ENCODE measurements at regions not wholly inside any gene's neighbourhood (a gene's known extent, or its start where the extent isn't known, plus 50 kb on each side); places are given as distances from the start of the nearest gene placed in this dataset.

GRCh38 chr6:148112851-148113319 is 229.8 kb upstream of the SASH1 start:
- Histone ChIP-seq H3K9me3 (ENCODE audit: control insufficient read depth, insufficient read depth, low read length) (no peaks in the 10 kb centered on the region), H3K27ac (ENCODE audit: low read depth, low read length) (no peak overlapping the region)

GRCh38 chr6:148116001-148116400 is 226.6 kb upstream of the SASH1 start:
- Histone ChIP-seq H3K9ac (ENCODE audit: low read depth, low read length) (no peak overlapping the region), H3K27me3 (ENCODE audit: control insufficient read depth, insufficient read depth, low read length) (no peaks in the 10 kb centered on the region), H3K4me1 (ENCODE audit: control insufficient read depth, insufficient read depth, low read length) (peaks cover 6% of the 10 kb centered on the region; the same call in 1 of the 2 replicates), H3K36me3 (ENCODE audit: control insufficient read depth, insufficient read depth, low read length) (no peaks in the 10 kb centered on the region), H3K27ac (ENCODE audit: low read depth, low read length) (no peak overlapping the region), H3K9me3 (ENCODE audit: control insufficient read depth, insufficient read depth, low read length) (no peaks in the 10 kb centered on the region), H3K4me3 (ENCODE audit: low read depth, low read length) (no peak overlapping the region)

More at GRCh38 chr6:148112851-148113319, 229.8 kb upstream of the SASH1 start:
- Histone ChIP-seq H3K27me3 (ENCODE audit: control insufficient read depth, insufficient read depth, low read length) (no peaks in the 10 kb centered on the region), H3K4me1 (ENCODE audit: control insufficient read depth, insufficient read depth, low read length) (peaks cover 6% of the 10 kb centered on the region; the same call in 1 of the 2 replicates), H3K36me3 (ENCODE audit: control insufficient read depth, insufficient read depth, low read length) (no peaks in the 10 kb centered on the region), H3K4me3 (ENCODE audit: low read depth, low read length) (no peak overlapping the region), H3K9ac (ENCODE audit: low read depth, low read length) (no peak overlapping the region)

DNA sequence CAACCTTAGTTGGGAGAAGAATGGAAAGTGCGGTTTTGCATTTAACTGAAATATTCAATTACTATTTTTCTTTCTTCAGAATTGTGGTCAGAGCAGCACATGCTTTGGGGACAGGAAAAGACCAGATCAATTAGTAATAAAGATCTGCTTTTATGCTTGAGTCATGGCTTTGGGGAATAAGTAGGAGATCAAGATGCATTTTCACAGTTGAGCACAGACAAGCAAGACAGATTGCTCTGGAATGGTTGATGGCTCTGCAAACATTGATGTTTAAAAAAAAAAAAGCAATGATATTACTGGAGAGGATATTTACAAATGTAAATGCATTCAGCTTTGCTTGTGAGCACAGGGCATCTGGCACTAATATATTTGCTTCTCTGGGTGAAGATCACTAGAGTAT is 224.4 kb upstream of the SASH1 start:
- no peaks in the 10 kb centered on the region for H3K36me3 ChIP-seq (ENCODE audit: control insufficient read depth, insufficient read depth, low read length)
- H3K4me1 ChIP-seq (ENCODE audit: control insufficient read depth, insufficient read depth, low read length) = peaks cover 6% of the 10 kb centered on the region; the same call in 1 of the 2 replicates
- no peaks in the 10 kb centered on the region for H3K27me3 ChIP-seq (ENCODE audit: control insufficient read depth, insufficient read depth, low read length)
- no peak overlapping the region for H3K4me3 ChIP-seq (ENCODE audit: low read depth, low read length)
- H3K9me3 ChIP-seq (ENCODE audit: control insufficient read depth, insufficient read depth, low read length) = no peaks in the 10 kb centered on the region
- no peak overlapping the region for H3K9ac ChIP-seq (ENCODE audit: low read depth, low read length)
- no peak overlapping the region for H3K27ac ChIP-seq (ENCODE audit: low read depth, low read length)

DNA sequence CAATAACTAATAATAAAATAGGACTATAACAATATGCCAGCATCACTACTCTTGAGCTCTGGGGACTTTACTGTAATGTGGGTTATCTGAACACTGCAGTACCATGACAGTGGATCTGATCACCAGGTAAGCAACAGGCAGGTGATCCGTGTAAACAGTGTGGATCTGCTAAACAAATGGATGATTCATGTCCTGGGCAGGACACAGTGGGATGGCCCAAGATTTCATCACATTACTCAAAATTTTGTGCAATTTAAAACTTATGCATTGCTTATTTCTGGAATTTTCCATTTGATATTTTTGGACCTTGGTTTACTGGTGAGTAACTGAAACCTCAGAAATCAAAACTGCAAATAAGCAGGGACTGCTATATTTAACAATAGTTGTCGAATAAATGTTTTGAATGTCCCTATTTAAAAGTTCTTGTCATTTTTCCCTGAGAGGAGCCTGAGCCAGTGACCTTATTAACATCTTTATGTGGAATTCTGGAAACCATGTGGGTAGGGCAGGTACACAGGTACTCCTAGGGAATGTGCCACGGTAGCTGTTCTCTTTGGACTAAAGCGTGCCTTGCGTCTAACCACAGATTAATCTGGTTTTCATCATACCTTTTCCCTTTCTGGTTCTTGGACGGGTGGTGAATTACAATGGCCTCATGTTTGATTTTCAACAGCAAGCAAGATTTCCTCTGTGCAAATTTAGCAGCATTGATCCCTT is 214.5 kb upstream of the SASH1 start:
- H3K27ac ChIP-seq (ENCODE audit: low read depth, low read length) = no peak overlapping the region
- H3K9ac ChIP-seq (ENCODE audit: low read depth, low read length) = no peak overlapping the region
- H3K36me3 ChIP-seq (ENCODE audit: control insufficient read depth, insufficient read depth, low read length) = no peaks in the 10 kb centered on the region
- no peaks in the 10 kb centered on the region for H3K4me1 ChIP-seq (ENCODE audit: control insufficient read depth, insufficient read depth, low read length)
- no peaks in the 10 kb centered on the region for H3K9me3 ChIP-seq (ENCODE audit: control insufficient read depth, insufficient read depth, low read length)
- no peaks in the 10 kb centered on the region for H3K27me3 ChIP-seq (ENCODE audit: control insufficient read depth, insufficient read depth, low read length)
- H3K4me3 ChIP-seq (ENCODE audit: low read depth, low read length) = no peak overlapping the region

DNA sequence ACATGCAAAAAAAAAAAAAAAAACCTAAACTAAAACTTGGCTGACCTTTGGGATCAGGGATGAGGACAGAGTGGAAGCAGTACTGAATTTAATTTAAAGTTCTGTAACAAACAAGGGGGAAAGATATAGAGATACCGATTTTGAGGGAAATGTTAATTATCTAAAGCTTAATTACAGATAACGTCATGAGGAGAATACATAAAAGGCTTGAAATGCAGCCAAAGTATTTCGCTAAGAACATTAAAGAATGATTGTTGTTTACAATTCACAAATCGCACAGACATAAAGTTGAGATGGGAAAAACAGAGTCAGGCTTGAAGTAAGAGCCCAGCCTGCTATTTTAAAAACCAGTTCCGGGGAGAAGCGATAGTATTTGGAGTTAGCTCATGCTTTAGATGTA is 208.0 kb upstream of the SASH1 start:
- Histone ChIP-seq H3K4me3 (ENCODE audit: low read depth, low read length) (no peak overlapping the region), H3K9me3 (ENCODE audit: control insufficient read depth, insufficient read depth, low read length) (no peaks in the 10 kb centered on the region), H3K9ac (ENCODE audit: low read depth, low read length) (no peak overlapping the region), H3K36me3 (ENCODE audit: control insufficient read depth, insufficient read depth, low read length) (no peaks in the 10 kb centered on the region), H3K4me1 (ENCODE audit: control insufficient read depth, insufficient read depth, low read length) (no peaks in the 10 kb centered on the region), H3K27ac (ENCODE audit: low read depth, low read length) (no peak overlapping the region), H3K27me3 (ENCODE audit: control insufficient read depth, insufficient read depth, low read length) (no peaks in the 10 kb centered on the region)

DNA sequence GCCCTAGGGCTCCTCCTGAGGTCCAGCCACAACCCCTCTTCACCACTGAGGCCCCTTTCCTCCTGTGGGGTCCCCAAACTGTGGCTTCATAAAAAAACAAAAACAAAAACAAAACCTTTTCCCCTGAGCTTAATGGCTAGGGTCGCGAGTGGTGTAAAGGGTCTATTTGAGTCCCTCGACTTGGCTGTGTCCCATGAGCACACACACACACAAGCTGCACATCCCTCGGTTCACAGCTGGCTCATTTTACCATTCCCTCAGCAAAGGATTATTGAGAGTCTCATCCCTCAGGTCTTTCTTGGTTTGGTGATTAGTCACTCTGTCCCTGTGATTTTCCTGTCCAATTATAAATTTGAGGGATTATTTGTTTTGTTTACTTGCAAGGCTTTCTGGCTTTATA is 206.1 kb upstream of the SASH1 start:
- Histone ChIP-seq H3K9ac (ENCODE audit: low read depth, low read length) (no peak overlapping the region), H3K4me3 (ENCODE audit: low read depth, low read length) (no peak overlapping the region), H3K36me3 (ENCODE audit: control insufficient read depth, insufficient read depth, low read length) (no peaks in the 10 kb centered on the region), H3K4me1 (ENCODE audit: control insufficient read depth, insufficient read depth, low read length) (no peaks in the 10 kb centered on the region), H3K27ac (ENCODE audit: low read depth, low read length) (no peak overlapping the region), H3K9me3 (ENCODE audit: control insufficient read depth, insufficient read depth, low read length) (no peaks in the 10 kb centered on the region), H3K27me3 (ENCODE audit: control insufficient read depth, insufficient read depth, low read length) (no peaks in the 10 kb centered on the region)

GRCh38 chr6:148137652-148138051 is 205.0 kb upstream of the SASH1 start:
- Histone ChIP-seq H3K27ac (ENCODE audit: low read depth, low read length) (no peak overlapping the region), H3K4me1 (ENCODE audit: control insufficient read depth, insufficient read depth, low read length) (no peaks in the 10 kb centered on the region), H3K4me3 (ENCODE audit: low read depth, low read length) (no peak overlapping the region), H3K27me3 (ENCODE audit: control insufficient read depth, insufficient read depth, low read length) (no peaks in the 10 kb centered on the region), H3K9ac (ENCODE audit: low read depth, low read length) (no peak overlapping the region), H3K36me3 (ENCODE audit: control insufficient read depth, insufficient read depth, low read length) (no peaks in the 10 kb centered on the region), H3K9me3 (ENCODE audit: control insufficient read depth, insufficient read depth, low read length) (no peaks in the 10 kb centered on the region)

DNA sequence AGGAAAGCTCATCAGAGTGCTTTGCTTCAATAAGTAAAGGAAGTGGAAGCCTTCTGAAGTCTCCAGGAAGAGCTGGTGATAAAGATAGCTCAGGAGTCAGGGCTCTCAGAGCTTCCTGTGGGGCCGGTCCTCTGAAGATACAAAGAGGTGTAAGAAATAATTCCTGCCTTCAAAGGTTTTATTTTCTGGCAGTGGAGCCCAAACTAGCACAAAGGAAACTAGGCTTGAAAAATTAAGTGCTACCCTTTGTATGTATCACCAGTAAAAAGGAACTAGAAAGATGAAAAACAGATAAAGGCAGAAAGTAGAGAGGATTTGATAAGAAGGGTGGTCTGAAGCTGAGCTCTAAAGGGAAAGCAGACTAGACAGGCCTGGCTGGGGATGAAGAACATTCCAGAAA is 204.1 kb upstream of the SASH1 start:
- H3K9ac ChIP-seq (ENCODE audit: low read depth, low read length) = no peak overlapping the region
- no peak overlapping the region for H3K27ac ChIP-seq (ENCODE audit: low read depth, low read length)
- no peaks in the 10 kb centered on the region for H3K27me3 ChIP-seq (ENCODE audit: control insufficient read depth, insufficient read depth, low read length)
- H3K4me3 ChIP-seq (ENCODE audit: low read depth, low read length) = no peak overlapping the region
- no peaks in the 10 kb centered on the region for H3K4me1 ChIP-seq (ENCODE audit: control insufficient read depth, insufficient read depth, low read length)
- H3K36me3 ChIP-seq (ENCODE audit: control insufficient read depth, insufficient read depth, low read length) = no peaks in the 10 kb centered on the region
- no peaks in the 10 kb centered on the region for H3K9me3 ChIP-seq (ENCODE audit: control insufficient read depth, insufficient read depth, low read length)

- Histone ChIP-seq H3K9ac (ENCODE audit: low read depth, low read length) (no peak overlapping the region), H3K9me3 (ENCODE audit: control insufficient read depth, insufficient read depth, low read length) (no peaks in the 10 kb centered on the region), H3K27ac (ENCODE audit: low read depth, low read length) (no peak overlapping the region), H3K4me3 (ENCODE audit: low read depth, low read length) (no peak overlapping the region), H3K4me1 (ENCODE audit: control insufficient read depth, insufficient read depth, low read length) (no peaks in the 10 kb centered on the region), H3K27me3 (ENCODE audit: control insufficient read depth, insufficient read depth, low read length) (no peaks in the 10 kb centered on the region), H3K36me3 (ENCODE audit: control insufficient read depth, insufficient read depth, low read length) (no peaks in the 10 kb centered on the region)
Observed at GRCh38 chr6:148140772-148141557, 201.7 kb upstream of the SASH1 start.

DNA sequence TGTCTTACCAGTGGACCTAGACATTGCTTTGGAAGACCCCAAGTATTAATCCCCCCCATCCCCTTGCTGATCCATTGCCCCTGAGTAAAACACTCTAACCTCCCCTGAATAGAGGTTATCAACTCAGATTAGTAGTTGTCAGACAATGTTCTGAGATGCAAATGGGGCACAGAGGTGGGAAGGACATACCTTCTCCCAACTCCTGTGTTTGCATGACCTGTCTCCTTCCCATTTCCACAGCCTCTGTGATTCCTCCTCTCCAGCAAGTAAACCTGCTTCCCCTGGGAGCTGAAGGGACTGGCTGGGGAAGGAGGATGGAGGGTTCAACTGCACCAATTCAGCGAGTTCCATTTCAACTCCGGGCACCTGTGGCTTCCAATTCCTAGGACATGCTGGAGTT is 199.8 kb upstream of the SASH1 start:
- H3K4me1 ChIP-seq (ENCODE audit: control insufficient read depth, insufficient read depth, low read length) = no peaks in the 10 kb centered on the region
- no peaks in the 10 kb centered on the region for H3K9me3 ChIP-seq (ENCODE audit: control insufficient read depth, insufficient read depth, low read length)
- H3K4me3 ChIP-seq (ENCODE audit: low read depth, low read length) = no peak overlapping the region
- no peak overlapping the region for H3K27ac ChIP-seq (ENCODE audit: low read depth, low read length)
- H3K9ac ChIP-seq (ENCODE audit: low read depth, low read length) = no peak overlapping the region
- H3K36me3 ChIP-seq (ENCODE audit: control insufficient read depth, insufficient read depth, low read length) = no peaks in the 10 kb centered on the region
- H3K27me3 ChIP-seq (ENCODE audit: control insufficient read depth, insufficient read depth, low read length) = no peaks in the 10 kb centered on the region

DNA sequence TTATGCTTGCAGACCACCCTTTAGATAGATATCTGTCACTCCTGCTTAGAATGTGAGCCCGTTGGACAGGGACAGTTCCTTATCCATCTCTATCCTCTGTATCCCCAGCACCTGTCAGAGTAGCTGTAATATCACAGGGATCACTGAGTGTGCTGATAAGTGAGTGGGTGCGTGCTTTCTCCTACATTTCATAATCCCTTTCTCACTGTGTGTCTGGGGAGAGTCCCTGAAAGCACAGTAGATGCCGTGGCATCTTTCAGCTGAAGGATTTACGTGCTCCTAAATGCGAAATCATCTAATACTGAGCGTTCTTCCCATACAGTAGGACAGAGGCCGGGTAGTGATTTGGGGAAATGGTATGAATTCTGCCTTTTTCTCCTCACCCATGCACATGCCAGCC is 198.9 kb upstream of the SASH1 start:
- Histone ChIP-seq H3K9ac (ENCODE audit: low read depth, low read length) (no peak overlapping the region), H3K4me3 (ENCODE audit: low read depth, low read length) (no peak overlapping the region), H3K27ac (ENCODE audit: low read depth, low read length) (no peak overlapping the region), H3K4me1 (ENCODE audit: control insufficient read depth, insufficient read depth, low read length) (no peaks in the 10 kb centered on the region), H3K9me3 (ENCODE audit: control insufficient read depth, insufficient read depth, low read length) (no peaks in the 10 kb centered on the region), H3K27me3 (ENCODE audit: control insufficient read depth, insufficient read depth, low read length) (no peaks in the 10 kb centered on the region), H3K36me3 (ENCODE audit: control insufficient read depth, insufficient read depth, low read length) (no peaks in the 10 kb centered on the region)
